ENCODE measurements at regions not wholly inside any gene's neighbourhood (a gene's known extent, or its start where the extent isn't known, plus 50 kb on each side); places are given as distances from the start of the nearest gene placed in this dataset.
"Not testable (repeated sequence)": the region's sequence is repeated elsewhere in the genome, so short reads cannot be mapped to it uniquely, and the experiment has no call there.

- DNase-seq = no peak
These were observed 457.8 kb downstream of the EIPR1 start for GRCh38 chr2:2919574-2920365.

DNA sequence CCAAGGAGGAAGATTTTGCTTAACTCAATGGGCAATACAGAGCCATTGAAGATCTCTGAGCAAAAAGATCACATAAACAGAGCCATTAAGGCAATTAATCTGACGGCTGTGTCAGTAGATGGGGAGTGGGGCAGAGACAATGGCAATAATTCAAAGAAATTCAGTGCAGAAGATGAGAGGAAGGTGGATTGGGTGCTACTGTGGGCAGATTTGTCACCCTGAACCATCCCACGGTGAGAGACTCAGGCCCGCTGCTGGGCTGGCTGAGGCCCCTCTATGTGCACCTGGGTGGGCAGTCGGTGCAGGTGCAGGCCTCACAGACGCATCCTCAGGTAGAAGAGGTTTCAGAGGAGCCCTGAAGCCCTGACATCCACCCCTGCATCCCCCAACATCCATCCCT lies 458.6 kb downstream of the EIPR1 start:
- DNase-seq = no peak

DNA sequence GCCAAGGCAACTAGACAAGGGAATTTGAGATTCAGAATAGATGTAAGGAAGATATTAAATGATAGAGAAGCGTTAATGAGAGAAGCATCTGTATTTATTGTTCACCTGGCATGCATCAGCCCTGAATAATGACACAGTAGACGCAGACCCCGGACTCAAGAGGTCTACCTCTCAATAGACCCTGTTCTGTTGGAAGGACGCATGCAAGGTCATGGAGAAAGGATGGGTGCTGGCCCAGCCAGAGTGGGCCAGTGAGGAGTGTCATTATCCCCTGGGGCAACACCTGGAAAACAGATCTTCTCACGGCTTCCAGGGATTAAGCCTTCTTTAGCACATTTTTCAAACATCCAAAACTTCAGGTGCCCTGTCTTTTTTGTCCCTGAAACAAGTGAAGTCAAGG lies 461.0 kb downstream of the EIPR1 start:
- no peak for DNase-seq

GRCh38 chr2:2914252-2914651 lies 463.4 kb downstream of the EIPR1 start:
- DNase-seq = no peak

GRCh38 chr2:2913601-2914120 lies 464.0 kb downstream of the EIPR1 start:
- no peak for DNase-seq

- DNase-seq = no peak
These were observed 464.9 kb downstream of the EIPR1 start for GRCh38 chr2:2912731-2913130.

DNA sequence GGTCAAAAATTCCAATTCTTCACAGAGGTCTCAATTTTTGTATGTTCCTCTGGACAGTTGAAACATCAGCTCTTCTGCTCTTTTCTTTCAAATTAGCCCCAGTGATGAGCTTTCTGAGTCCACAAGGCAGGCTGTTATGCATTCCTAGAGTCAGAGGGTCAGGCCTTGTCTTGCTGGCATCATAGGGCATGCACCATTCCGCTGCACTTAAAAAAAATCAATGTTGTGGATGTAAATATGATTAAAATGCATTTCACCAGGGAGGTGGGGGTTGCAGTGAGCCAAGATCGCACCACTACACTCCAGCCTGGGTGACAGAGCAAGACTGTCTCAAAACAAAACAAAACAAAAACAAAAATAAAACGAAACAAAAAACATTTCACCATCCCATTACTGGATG lies 465.3 kb downstream of the EIPR1 start:
- no peak for DNase-seq

- DNase-seq = no peak
These were observed 467.4 kb downstream of the EIPR1 start for GRCh38 chr2:2910259-2910658.

DNA sequence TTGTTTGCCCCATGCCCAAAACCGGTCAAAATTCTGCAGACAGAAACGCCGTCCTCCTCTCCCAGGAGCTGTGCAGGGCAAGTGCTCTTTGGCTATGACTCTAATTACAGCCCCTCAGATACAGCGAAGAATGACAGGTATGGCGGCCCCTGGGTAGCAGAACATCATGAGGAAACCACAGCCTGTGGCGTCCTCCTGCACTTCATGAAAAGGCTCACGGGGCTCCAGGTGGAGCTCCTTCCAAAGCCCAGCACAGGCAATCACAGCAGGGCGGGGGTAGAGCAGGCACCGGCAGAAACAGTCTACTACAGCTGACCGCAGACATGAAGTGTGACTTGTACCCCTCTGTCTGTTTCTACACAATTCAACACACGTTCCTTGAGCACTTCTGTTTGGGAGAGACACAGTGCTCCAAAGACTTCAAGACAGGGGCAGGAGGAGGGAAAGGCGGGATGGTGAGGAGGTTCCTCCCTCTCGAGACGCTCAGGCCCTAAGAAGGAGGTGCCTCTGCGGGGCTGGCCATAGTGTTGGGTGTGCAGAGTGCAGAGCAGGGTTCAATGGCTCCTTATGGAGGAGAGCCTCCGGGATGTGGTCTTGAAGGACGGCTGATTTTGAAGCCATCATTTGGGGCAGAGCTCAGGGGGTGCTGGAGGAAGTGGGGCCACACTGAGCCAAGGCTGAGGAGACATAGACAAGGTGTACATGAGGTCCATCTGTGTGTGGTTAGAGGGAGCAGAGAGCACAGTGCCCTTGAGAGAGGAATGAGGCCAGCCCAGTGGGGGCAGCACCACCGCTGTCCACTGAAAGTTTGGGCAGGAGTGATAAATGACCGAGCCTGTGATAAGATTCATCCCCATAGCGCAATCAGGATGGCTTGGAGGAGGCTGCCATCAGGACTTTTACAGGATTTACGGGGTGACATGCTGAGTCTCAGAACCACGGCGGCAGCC lies 468.3 kb downstream of the EIPR1 start:
- DNase-seq = no peak

DNA sequence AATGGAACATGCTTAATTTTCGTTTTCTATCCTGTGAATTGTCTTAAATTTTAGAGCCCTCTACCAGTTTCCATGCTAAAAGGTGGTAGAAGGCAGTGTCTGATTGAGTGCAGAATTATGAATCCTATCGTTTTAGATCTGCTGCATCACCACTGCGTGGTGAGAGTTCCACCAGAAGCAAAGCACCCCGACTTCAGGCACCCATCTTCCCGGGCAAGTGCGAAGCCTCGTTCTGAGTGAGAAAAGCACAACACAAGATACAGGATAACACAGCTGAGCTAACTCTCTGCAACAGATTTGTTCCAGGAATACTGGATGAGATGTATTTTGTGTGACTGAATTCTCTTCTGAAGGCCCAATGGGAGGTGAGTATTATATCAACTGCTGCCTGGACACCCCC lies 471.5 kb downstream of the EIPR1 start:
- no peak for DNase-seq

GRCh38 chr2:2904721-2905350 lies 472.8 kb downstream of the EIPR1 start:
- no peak for DNase-seq

DNA sequence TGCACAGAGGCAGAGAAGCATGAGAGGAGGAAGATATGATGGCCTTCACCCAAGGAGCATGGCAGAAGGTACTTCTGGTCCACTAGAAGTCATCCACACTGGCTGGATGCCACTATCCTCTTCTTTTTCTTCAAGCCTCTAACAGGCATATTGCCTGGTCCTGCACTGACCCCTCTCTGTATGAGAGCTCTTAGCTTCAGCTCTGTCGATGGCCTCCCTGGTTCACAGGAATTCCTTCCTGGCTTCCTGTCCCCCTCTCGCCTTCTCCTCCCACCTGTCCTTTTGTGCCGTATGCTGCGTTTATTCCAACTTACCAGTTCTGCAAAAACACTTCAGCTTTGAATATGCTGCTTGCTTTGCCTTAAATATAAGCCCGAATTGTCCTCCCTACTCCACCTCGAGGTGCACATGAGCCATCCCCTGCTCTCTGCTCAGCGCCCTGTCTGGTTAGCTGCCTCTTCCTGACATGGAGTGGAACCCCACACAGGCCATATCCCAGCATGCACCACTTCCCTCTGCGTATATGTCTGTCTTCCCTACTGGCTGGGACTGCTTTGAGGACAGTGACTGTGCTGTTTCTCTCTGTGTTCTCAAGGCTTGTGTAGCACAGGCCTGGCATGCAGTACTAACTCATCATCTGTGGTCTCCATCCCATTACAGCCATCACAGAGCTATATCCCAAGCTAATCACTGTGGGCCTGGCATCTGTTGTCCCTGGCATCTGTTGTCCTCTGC lies 474.9 kb downstream of the EIPR1 start:
- no peak for DNase-seq

- DNase-seq = no peak
These were observed 476.0 kb downstream of the EIPR1 start for GRCh38 chr2:2901384-2902345.

- DNase-seq = no peak
These were observed 477.8 kb downstream of the EIPR1 start for GRCh38 chr2:2899826-2900225.

GRCh38 chr2:2898744-2899143 lies 478.9 kb downstream of the EIPR1 start:
- DNase-seq = no peak

- no peak for DNase-seq
These were observed 481.0 kb downstream of the EIPR1 start for GRCh38 chr2:2896643-2897042.

GRCh38 chr2:2896011-2896410 lies 481.6 kb downstream of the EIPR1 start:
- no peak for DNase-seq

DNA sequence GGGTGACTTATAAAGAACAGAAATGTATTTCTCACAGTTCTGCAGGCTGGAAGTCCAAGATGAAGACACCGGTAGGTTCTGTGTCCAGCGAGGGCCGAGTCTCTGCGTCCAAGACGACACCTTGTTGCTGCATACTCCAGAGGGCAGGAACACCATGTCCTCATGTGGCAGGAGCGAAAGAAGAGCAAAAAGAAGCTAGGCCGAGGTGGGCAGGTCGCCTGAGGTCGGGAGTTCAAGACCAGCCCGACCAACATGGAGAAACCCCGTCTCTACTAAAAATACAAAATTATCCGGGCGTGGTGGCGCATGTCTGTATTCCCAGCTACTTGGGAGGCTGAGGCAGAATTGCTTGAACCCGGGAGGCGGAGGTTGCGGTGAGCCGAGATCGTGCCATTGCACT lies 483.6 kb downstream of the EIPR1 start:
- not testable (repeated sequence) for DNase-seq

DNA sequence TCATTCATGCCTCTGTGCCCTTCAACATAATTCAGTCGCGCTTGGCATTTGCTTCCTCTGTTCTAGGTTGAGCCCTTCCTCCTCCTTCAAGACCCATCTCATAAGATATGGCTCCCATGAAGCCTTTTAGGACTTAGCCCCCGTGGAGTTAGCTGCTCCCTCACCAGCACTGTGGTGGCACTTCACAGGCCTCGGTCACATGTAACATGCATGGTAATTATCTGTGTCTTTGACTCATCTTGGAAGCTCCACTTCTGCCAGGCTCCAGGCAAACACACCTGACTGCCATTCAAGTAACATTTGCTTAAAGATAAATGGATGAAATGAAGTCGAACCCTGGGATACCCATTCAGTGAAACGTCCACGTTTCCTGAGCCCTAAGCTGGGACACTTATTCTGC lies 484.7 kb downstream of the EIPR1 start:
- DNase-seq = no peak

DNA sequence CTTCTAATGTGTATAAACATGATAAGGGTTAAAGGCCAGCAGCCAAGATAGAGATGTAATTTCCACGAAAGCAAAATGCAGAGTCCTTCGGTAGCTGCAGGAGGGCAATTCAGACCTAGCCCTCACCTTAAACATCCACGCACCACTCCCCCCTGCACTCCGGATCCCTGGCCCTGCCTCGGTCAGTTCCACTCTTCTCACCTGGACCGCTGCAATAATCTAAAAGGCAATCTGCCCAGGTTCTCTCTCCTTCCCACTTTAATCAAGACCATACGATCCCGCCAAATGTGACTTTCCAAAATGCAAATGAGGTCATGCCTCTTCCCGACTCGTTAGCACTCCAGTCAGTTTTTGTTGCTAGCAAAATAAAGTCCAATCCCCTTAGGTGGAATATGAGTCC lies 485.2 kb downstream of the EIPR1 start:
- DNase-seq = no peak

DNA sequence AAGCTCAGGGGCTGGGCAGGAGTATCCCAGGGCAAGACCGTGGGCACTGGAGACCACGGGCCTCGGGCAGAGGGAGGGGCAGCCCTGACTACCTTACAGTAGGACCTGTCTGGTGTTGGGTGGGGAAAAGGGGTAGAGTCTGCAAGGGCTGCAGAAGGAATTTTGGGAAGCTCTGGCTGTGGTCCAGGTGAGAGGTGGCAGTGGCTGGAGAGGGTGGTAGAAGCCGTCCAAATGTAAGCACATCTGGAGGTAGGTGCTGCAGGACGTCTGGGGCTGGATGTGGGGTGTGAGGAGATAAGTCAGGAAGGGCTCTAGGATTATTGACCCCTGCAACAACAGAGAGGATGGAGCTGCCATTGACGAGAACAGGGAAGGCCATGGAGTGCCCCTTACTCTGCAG lies 486.7 kb downstream of the EIPR1 start:
- no peak for DNase-seq
